ENCODE measurements at regions not wholly inside any gene's neighbourhood (a gene's known extent, or its start where the extent isn't known, plus 50 kb on each side); places are given as distances from the start of the nearest gene placed in this dataset.

- intact Hi-C loops (cut with micrococcal nuclease; ENCODE audit: unreplicated experiment) (loop anchor here (1.0 kb wide), 1 partner anchor 13 kb away; no protein-coding TSS in a partner anchor), in situ Hi-C loops (cut with HindIII; ENCODE audit: extremely low pct_ligation_motif_present, low pct_unique_long_range_greater_than_20kb) (no loop called here)
- BruUV-seq (replicated peaks) = no TSS peak
- no peaks in the 10 kb centered on the region for H3K36me3 ChIP-seq (replicated peaks in 1 of 2; ENCODE audit: control insufficient read depth in 1 of 2, insufficient read depth in 2 of 2, low read length in 2 of 2)
- H2AFZ ChIP-seq (ENCODE audit: low read length) = no peak overlapping the region
- no peak overlapping the region for H3K27ac ChIP-seq (ENCODE audit: extremely low read length, insufficient read depth, low read length)
- DNase-seq (ENCODE audit: low spot score) (no peak), ATAC-seq (no peak), FAIRE-seq (no peak)
- no peaks in the 10 kb centered on the region for H3K27me3 ChIP-seq (ENCODE audit: control insufficient read depth in 1 of 2, insufficient read depth in 2 of 2, low read length in 2 of 2)
- no peaks in the 10 kb centered on the region for H3K79me2 ChIP-seq (ENCODE audit: insufficient read depth, low read length)
- POLR2A ChIA-PET = no interaction called here
- no peaks in the 10 kb centered on the region for H4K20me1 ChIP-seq (ENCODE audit: insufficient read depth, low read length)
- no peak overlapping the region for H3K9ac ChIP-seq (ENCODE audit: insufficient read depth, low read depth, low read length)
- H3K9me3 ChIP-seq (ENCODE audit: low read length) = peaks cover 20% of the 10 kb centered on the region
- no peak overlapping the region for H3K4me3 ChIP-seq (replicated peaks in 1 of 3; ENCODE audit: insufficient read depth in 1 of 3, low read depth in 2 of 3, low read length in 3 of 3)
- 2% methylated on average over 2 of the region's 10 CpGs for WGBS (ENCODE audit: low lambda C conversion rate)
- CTCF ChIA-PET (ENCODE audit: low intra/inter-chr PET ratio, low total read pairs) = no interaction called here
- no peak overlapping the region for H3K4me2 ChIP-seq (ENCODE audit: low read depth, low read length)
- no peaks in the 10 kb centered on the region for H3K4me1 ChIP-seq (ENCODE audit: insufficient read depth, low read length)
- TF ChIP-seq ZNF280B (CRISPR knock-in tag; IDR thresholded peaks at IDR 0.05; ENCODE audit: borderline replicate concordance) = no peak
- TF ChIP-seq FOXO1 (CRISPR knock-in tag; IDR thresholded peaks at IDR 0.05) = no peak
- TF ChIP-seq HNF1B (CRISPR knock-in tag; IDR thresholded peaks at IDR 0.05) = no peak
- no peak for TF ChIP-seq JUND (CRISPR knock-in tag; IDR thresholded peaks at IDR 0.05)
- TF ChIP-seq MYC (CRISPR knock-in tag; IDR thresholded peaks at IDR 0.05; ENCODE audit: borderline replicate concordance) = no peak
- TF ChIP-seq KLF6 (CRISPR knock-in tag; IDR thresholded peaks at IDR 0.05) = no peak
- TF ChIP-seq ATF2 (CRISPR knock-in tag; IDR thresholded peaks at IDR 0.05) = no peak
- no peak for TF ChIP-seq ZNF468 (CRISPR knock-in tag; IDR thresholded peaks at IDR 0.05)
- no peak for TF ChIP-seq ZFX (CRISPR knock-in tag; IDR thresholded peaks at IDR 0.05; ENCODE audit: low read depth)
- TF ChIP-seq ZBTB33 (CRISPR knock-in tag; IDR thresholded peaks at IDR 0.05) = no peak
- TF ChIP-seq ATAD3A (CRISPR knock-in tag; IDR thresholded peaks at IDR 0.05) = no peak
- no peak for TF ChIP-seq HNF4A (CRISPR knock-in tag; IDR thresholded peaks at IDR 0.05)
- TF ChIP-seq ZNF326 (CRISPR knock-in tag; IDR thresholded peaks at IDR 0.05; ENCODE audit: borderline replicate concordance) = no peak
- no peak for TF ChIP-seq E2F2 (CRISPR knock-in tag; IDR thresholded peaks at IDR 0.05; ENCODE audit: borderline replicate concordance)
- no peak for TF ChIP-seq TP53 (CRISPR knock-in tag; conservative IDR thresholded peaks at IDR 0.05)
- no peak for TF ChIP-seq THAP8 (CRISPR knock-in tag; IDR thresholded peaks at IDR 0.05; ENCODE audit: borderline replicate concordance)
Measured at GRCh38 chr5:44663991-44664710, 144.6 kb upstream of the MRPS30 start.

All from HepG2 (cell line).